Astrocyte (in vitro differentiated cells and primary cell): ENCODE measurements at regions not wholly inside any gene's neighbourhood (a gene's known extent, or its start where the extent isn't known, plus 50 kb on each side); places are given as distances from the start of the nearest gene placed in this dataset.

Experiments
- DNase-seq: peaks from one replicate; pipeline ENCODE4 v3.0.0-alpha.2; 2010; ENCODE audit warnings: low read depth
- FAIRE-seq: peaks from 2 replicates; lab custom pipeline; 2011; peaks lifted over from hg19 to GRCh38; lab: Jason Lieb, UNC
- H2AFZ ChIP-seq: 2 replicates; pipeline ENCODE4 v1.6.0; 2012; ENCODE audit warnings: low read depth, low read length, inconsistent platforms
- H3K27ac ChIP-seq: 2 replicates; pipeline ENCODE4 v1.5.1; 2011; ENCODE audit warnings: low read depth, low read length, inconsistent platforms
- H3K27me3 ChIP-seq: 2 replicates; pipeline ENCODE4 v1.6.0; 2011; ENCODE audit warnings: low read length, inconsistent platforms; ENCODE audit not compliant: insufficient read depth
- H3K36me3 ChIP-seq: 2 replicates; pipeline ENCODE4 v1.5.1; 2011; ENCODE audit warnings: low read length, inconsistent platforms; ENCODE audit not compliant: insufficient read depth
- H3K4me1 ChIP-seq: 2 replicates; pipeline ENCODE4 v1.5.1; 2011; ENCODE audit warnings: low read length, inconsistent platforms; ENCODE audit not compliant: insufficient read depth
- H3K4me2 ChIP-seq: 2 replicates; pipeline ENCODE4 v1.6.0; 2012; ENCODE audit warnings: low read length, inconsistent platforms
- H3K4me3 ChIP-seq: 2 replicates; pipeline ENCODE4 v1.5.1; 2011; ENCODE audit warnings: low read depth, mild to moderate bottlenecking, low read length, inconsistent platforms; ENCODE audit not compliant: insufficient read depth
- H3K79me2 ChIP-seq: 2 replicates; pipeline ENCODE4 v1.6.0; 2012; ENCODE audit warnings: mild to moderate bottlenecking, low read length, inconsistent platforms; ENCODE audit not compliant: insufficient read depth
- H3K9ac ChIP-seq: 2 replicates; pipeline ENCODE4 v1.6.0; 2012; ENCODE audit warnings: mild to moderate bottlenecking, low read length, inconsistent platforms
- H3K9me3 ChIP-seq: 2 replicates; pipeline ENCODE4 v1.5.1; 2012; ENCODE audit warnings: low read depth, mild to moderate bottlenecking, low read length, inconsistent platforms; ENCODE audit not compliant: insufficient read depth
- H4K20me1 ChIP-seq: 2 replicates; pipeline ENCODE4 v1.6.0; 2012; ENCODE audit warnings: low read length, inconsistent platforms; ENCODE audit not compliant: insufficient read depth
- H3K27ac Mint-ChIP-seq: one replicate; pipeline ENCODE4 v1.8.0; 2021; ENCODE audit warnings: mild to moderate bottlenecking, mixed read lengths; ENCODE audit not compliant: unreplicated experiment
- H3K27me3 Mint-ChIP-seq: one replicate; pipeline ENCODE4 v1.8.0; 2021; ENCODE audit warnings: low read depth, mixed read lengths; ENCODE audit not compliant: unreplicated experiment
- H3K36me3 Mint-ChIP-seq: one replicate; pipeline ENCODE4 v1.8.0; 2021; ENCODE audit warnings: low read depth, mixed read lengths; ENCODE audit not compliant: unreplicated experiment
- H3K4me1 Mint-ChIP-seq: one replicate; pipeline ENCODE4 v1.8.0; 2021; ENCODE audit warnings: low read depth, mixed read lengths; ENCODE audit not compliant: unreplicated experiment
- H3K4me3 Mint-ChIP-seq: one replicate; pipeline ENCODE4 v1.8.0; 2021; ENCODE audit warnings: mild to moderate bottlenecking, moderate library complexity, mixed read lengths; ENCODE audit not compliant: unreplicated experiment
- H3K9me3 Mint-ChIP-seq: one replicate; pipeline ENCODE4 v1.8.0; 2021; ENCODE audit warnings: mild to moderate bottlenecking, mixed read lengths; ENCODE audit not compliant: unreplicated experiment
- EZH2 ChIP-seq: IDR thresholded peaks from 2 replicates; pipeline ENCODE4 v1.6.1; 2012; ENCODE audit warnings: mild to moderate bottlenecking, low read length, inconsistent platforms; ENCODE audit not compliant: insufficient read depth
- TF ChIP-seq, protein P1 (sequence below): IDR thresholded peaks from 2 replicates; pipeline ENCODE4 v1.5.1; 2011; ENCODE audit warnings: low read depth, mild to moderate bottlenecking, inconsistent platforms, low read length, moderate library complexity; ENCODE audit not compliant: insufficient read depth

DNA sequence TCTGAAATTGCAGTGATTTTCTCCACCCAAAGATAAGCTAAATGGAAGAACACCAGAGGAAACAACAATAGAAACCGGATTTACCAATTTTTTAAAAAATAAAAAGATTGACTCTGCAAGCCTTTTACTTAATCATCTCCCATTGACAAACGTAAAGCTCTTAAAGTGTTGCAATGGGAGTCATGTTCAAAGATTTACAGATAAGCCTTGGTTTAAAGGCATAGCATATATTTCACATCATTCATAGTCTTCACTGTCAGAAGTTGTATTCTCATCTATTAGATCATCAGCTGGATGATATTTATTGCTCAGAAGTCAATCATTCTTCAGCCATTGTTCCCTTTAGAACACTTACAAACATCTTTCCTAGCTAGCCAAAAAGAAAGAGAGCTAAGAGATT lies 397.6 kb downstream of the GBE1 start:
- H3K79me2 ChIP-seq: no peaks in the 10 kb centered on the region
- no peaks in the 10 kb centered on the region for H3K27me3 ChIP-seq
- no peaks in the 10 kb centered on the region for H3K4me1 ChIP-seq
- Mint-ChIP-seq H3K9me3 (peaks cover 3% of the 10 kb centered on the region), H3K36me3 (no peaks in the 10 kb centered on the region), H3K27ac (no peak overlapping the region), H3K4me3 (no peak overlapping the region), H3K4me1 (no peaks in the 10 kb centered on the region), H3K27me3 (no peaks in the 10 kb centered on the region)
- TF ChIP-seq EZH2: no peak
- TF ChIP-seq, protein P1, sequence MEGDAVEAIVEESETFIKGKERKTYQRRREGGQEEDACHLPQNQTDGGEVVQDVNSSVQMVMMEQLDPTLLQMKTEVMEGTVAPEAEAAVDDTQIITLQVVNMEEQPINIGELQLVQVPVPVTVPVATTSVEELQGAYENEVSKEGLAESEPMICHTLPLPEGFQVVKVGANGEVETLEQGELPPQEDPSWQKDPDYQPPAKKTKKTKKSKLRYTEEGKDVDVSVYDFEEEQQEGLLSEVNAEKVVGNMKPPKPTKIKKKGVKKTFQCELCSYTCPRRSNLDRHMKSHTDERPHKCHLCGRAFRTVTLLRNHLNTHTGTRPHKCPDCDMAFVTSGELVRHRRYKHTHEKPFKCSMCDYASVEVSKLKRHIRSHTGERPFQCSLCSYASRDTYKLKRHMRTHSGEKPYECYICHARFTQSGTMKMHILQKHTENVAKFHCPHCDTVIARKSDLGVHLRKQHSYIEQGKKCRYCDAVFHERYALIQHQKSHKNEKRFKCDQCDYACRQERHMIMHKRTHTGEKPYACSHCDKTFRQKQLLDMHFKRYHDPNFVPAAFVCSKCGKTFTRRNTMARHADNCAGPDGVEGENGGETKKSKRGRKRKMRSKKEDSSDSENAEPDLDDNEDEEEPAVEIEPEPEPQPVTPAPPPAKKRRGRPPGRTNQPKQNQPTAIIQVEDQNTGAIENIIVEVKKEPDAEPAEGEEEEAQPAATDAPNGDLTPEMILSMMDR: no peak
- no peaks in the 10 kb centered on the region for H3K36me3 ChIP-seq
- no peak overlapping the region for H3K4me2 ChIP-seq
- DNase-seq (no peak), FAIRE-seq (no peak)
- no peak overlapping the region for H3K9ac ChIP-seq
- H3K4me3 ChIP-seq: no peak overlapping the region
- no peaks in the 10 kb centered on the region for H4K20me1 ChIP-seq
- no peaks in the 10 kb centered on the region for H3K9me3 ChIP-seq
- no peak overlapping the region for H3K27ac ChIP-seq
- no peak overlapping the region for H2AFZ ChIP-seq

DNA sequence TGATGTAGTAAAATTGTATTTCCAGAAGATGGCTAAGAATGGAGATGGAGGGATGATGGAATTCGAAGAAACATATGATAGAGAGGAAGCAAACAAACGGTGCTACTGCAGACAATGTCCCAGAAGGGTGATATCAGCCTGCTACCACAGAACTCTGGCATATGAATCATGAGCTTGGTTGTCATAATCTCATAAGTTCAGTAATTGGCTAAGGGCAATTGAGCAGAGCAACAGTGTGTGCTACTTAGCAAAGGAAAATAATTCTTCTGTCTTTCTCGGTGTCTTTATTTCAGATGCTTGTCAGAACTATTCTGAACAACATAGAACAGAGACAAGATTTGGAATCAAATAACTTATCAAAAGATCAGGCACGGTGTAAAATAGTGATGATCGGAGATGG lies 407.3 kb downstream of the GBE1 start:
- no peak overlapping the region for H3K4me3 Mint-ChIP-seq
- H3K36me3 Mint-ChIP-seq: no peaks in the 10 kb centered on the region
- no peaks in the 10 kb centered on the region for H3K9me3 Mint-ChIP-seq
- no peak overlapping the region for H3K27ac Mint-ChIP-seq
- no peak overlapping the region for H3K9ac ChIP-seq
- no peaks in the 10 kb centered on the region for H3K79me2 ChIP-seq
- TF ChIP-seq, protein P1: no peak
- no peak for TF ChIP-seq EZH2
- no peaks in the 10 kb centered on the region for H4K20me1 ChIP-seq
- no peak overlapping the region for H2AFZ ChIP-seq
- no peak for FAIRE-seq
- no peak overlapping the region for H3K4me3 ChIP-seq
- no peak overlapping the region for H3K27ac ChIP-seq
- no peaks in the 10 kb centered on the region for H3K4me1 Mint-ChIP-seq
- H3K27me3 Mint-ChIP-seq: no peaks in the 10 kb centered on the region
- DNase-seq: no peak
- no peaks in the 10 kb centered on the region for H3K36me3 ChIP-seq
- no peaks in the 10 kb centered on the region for H3K27me3 ChIP-seq
- H3K4me1 ChIP-seq: no peaks in the 10 kb centered on the region
- no peaks in the 10 kb centered on the region for H3K9me3 ChIP-seq
- no peak overlapping the region for H3K4me2 ChIP-seq

DNA sequence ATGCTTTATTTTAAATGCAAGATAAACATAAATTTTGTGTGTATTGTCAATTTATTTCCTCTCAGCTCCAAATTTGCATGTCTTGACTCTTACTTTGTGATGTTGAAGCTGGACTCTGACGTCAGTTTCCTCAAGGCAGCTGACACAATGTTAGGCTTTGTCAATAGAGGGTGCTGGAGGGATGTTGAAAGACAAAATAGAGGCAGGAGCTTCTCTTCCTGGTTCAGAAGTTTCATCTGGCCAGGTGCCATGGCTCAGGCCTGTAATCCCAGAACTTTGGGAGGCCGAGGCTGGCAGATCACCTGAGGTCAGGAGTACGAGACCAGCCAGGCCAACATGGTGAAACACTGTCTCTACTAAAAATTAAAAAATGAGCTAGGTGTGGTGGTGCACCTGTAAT lies 408.6 kb downstream of the GBE1 start:
- H3K79me2 ChIP-seq: no peaks in the 10 kb centered on the region
- DNase-seq (peak; percentile 12), FAIRE-seq (no peak)
- no peak overlapping the region for H2AFZ ChIP-seq
- no peak overlapping the region for H3K9ac ChIP-seq
- no peak overlapping the region for H3K4me2 ChIP-seq
- H3K4me3 Mint-ChIP-seq: no peak overlapping the region
- H4K20me1 ChIP-seq: no peaks in the 10 kb centered on the region
- H3K36me3 Mint-ChIP-seq: no peaks in the 10 kb centered on the region
- H3K9me3 ChIP-seq: no peaks in the 10 kb centered on the region
- no peaks in the 10 kb centered on the region for H3K27me3 Mint-ChIP-seq
- TF ChIP-seq, protein P1: peak; percentile 13
- no peak for TF ChIP-seq EZH2
- no peaks in the 10 kb centered on the region for H3K4me1 Mint-ChIP-seq
- no peak overlapping the region for H3K27ac Mint-ChIP-seq
- H3K4me1 ChIP-seq: no peaks in the 10 kb centered on the region
- H3K4me3 ChIP-seq: no peak overlapping the region
- H3K9me3 Mint-ChIP-seq: no peaks in the 10 kb centered on the region
- no peaks in the 10 kb centered on the region for H3K36me3 ChIP-seq
- H3K27ac ChIP-seq: no peak overlapping the region
- H3K27me3 ChIP-seq: no peaks in the 10 kb centered on the region
